Heart left ventricle (tissue), 13 donors: ENCODE measurements at regions not wholly inside any gene's neighbourhood (a gene's known extent, or its start where the extent isn't known, plus 50 kb on each side); places are given as distances from the start of the nearest gene placed in this dataset.
A peak's percentile ranks its signal among the peaks of the same experiment; 100 is the strongest.

ENCODE experiments used
- POLR2A ChIP-seq, 2 donors: fragments of 450-650 bp; IDR thresholded peaks; one replicate each; pipeline ENCODE4 v1.6.1; 2017; ENCODE audit warnings: antibody characterized with exemption in 2 of 2, mild to moderate bottlenecking in 2 of 2, moderate library complexity in 2 of 2
- TF ChIP-seq, protein P1 (sequence below), 12 donors: fragments of 200-600 bp; sonication (generic) in 4 of 12; IDR thresholded peaks; one replicate each; pipeline versions ENCODE4 v1.5.0 to v1.8.0; 2018 to 2022; ENCODE audit warnings: antibody characterized with exemption in 12 of 12, mild to moderate bottlenecking in 5 of 12
- donor health status: ischemic (EF 13 %, LVEDD 7.1; RV severe dilation, severe dysfunction).
- donor health status: DM: no; HTN: yes; CAD: no.
- donor health status: DM: no; HTN: no; CAD: no.
- donor health status: ischemic (EF 25% LVEDD 6.9; RV normal size, moderate dysfunction).
- donor health status: ischemic (EF 25% LVEDD 5.7; RV mildly dilated, moderate dysfunction).
- donor health status: ischemic (EF 35%, LVEDD 5.7; RV mildly dilated, moderate dysfunction).
- donor health status: nonischemic (EF 11% LVEDD 7.7; RV severe dilation, severe dysfunction).
- donor health status: DM: yes; HTN: yes; CAD: no.
- donor health status: PGD.
- donor health status: ischemic (EF 29% LVEDD 5.4; RV normal size, mild dysfunction).
- donor health status: nonischemic (EF 23%, LVEDD 6.1; RV moderate dilation, normal function).

GRCh38 chr15:95291898-95292472 lies 1038.5 kb upstream of the NR2F2 start:
- TF ChIP-seq, protein P1, sequence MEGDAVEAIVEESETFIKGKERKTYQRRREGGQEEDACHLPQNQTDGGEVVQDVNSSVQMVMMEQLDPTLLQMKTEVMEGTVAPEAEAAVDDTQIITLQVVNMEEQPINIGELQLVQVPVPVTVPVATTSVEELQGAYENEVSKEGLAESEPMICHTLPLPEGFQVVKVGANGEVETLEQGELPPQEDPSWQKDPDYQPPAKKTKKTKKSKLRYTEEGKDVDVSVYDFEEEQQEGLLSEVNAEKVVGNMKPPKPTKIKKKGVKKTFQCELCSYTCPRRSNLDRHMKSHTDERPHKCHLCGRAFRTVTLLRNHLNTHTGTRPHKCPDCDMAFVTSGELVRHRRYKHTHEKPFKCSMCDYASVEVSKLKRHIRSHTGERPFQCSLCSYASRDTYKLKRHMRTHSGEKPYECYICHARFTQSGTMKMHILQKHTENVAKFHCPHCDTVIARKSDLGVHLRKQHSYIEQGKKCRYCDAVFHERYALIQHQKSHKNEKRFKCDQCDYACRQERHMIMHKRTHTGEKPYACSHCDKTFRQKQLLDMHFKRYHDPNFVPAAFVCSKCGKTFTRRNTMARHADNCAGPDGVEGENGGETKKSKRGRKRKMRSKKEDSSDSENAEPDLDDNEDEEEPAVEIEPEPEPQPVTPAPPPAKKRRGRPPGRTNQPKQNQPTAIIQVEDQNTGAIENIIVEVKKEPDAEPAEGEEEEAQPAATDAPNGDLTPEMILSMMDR (IDR thresholded peaks at IDR 0.05), result peak; percentile 47 to 78 (median 66)
- TF ChIP-seq POLR2A (IDR thresholded peaks at IDR 0.05), result no peak
